HG03025 (cell line): ENCODE measurements at regions not wholly inside any gene's neighbourhood (a gene's known extent, or its start where the extent isn't known, plus 50 kb on each side); places are given as distances from the start of the nearest gene placed in this dataset.

ENCODE experiments used
- ATAC-seq: cut with Tn5 transposase; IDR thresholded peaks from one replicate; pipeline ENCODE4 v1.9.1; 2021; ENCODE audit warnings: mild to moderate bottlenecking, moderate library complexity; ENCODE audit not compliant: unreplicated experiment, low FRiP score

DNA sequence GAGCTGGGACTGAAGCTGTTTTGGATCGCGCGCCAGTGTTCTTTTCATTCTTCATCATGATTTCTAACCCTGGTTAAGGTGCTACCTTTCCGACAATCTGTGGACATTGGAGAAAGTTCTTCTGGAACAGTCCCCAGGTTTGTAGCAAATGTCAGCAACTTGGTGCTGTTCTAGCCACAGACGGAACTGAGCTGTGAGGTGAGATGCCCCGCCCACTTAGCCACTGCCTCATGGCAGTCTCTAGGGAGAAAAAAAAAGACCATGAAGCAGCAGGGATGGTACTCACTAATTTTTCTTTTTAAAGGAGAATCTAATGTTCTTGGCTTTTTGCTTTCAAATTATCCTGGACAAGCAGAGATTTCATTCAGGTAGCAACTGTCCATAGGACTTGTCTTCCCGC lies 72.1 kb upstream of the STK32A start:
- ATAC-seq: no peak

DNA sequence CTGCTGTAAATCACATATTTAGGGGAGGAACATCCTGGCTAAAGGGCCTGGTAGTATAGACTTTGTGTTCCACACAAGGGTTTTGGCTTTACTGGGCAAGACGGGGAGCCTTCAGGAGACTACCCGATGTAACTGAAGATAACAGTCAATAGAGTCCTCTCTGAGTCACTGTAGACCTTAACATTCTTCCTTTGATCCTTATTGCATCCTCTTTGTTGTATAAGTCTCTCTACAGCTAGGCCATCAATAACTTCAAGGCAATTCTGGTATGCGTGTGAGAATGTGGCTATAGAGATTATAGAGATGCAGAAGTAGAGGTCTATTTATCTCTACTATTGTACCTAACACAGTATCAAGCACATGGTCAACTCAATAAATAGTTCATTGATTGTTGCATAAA lies 67.3 kb upstream of the STK32A start:
- ATAC-seq: no peak

GRCh38 chr5:147168578-147169327 lies 66.1 kb upstream of the STK32A start:
- ATAC-seq: no peak

DNA sequence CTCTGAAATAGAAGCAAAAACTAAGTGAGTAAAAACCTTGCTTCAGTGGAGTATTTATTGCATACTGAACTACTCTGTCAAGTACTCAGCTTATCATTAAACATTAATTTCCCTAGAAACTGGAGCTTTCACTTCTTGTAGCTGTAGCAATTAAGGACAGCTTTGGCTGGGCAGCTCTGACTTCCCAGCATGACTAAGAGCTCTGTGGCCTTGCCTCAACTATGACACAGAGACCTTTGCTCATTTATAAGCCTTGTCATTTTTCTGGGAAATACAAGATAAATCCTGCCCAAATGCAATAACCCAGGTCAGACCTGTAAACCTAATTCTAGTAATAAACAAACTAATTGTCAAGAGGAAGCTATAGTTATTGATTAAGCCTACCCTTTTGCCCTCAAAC lies 65.4 kb upstream of the STK32A start:
- ATAC-seq: no peak

DNA sequence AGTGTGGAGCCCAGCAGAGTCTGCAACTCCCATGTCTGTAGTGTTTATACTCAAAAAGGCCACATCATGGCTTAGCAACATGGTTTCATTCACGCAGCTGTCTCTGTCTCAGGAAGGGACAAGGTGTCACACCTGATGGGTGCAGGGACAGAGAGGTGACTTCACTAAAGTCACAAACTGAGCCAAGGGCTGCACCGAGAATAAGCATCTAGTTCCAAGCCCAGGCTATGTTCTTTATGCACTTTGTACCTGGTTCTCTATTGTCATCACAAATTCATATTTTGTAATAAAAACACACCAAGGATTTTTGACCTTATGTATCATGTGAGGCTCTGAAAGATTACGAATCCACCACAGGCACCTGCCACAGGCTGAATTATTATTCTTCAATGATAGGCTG lies 64.9 kb upstream of the STK32A start:
- ATAC-seq: no peak

- no peak for ATAC-seq
These were observed 64.2 kb upstream of the STK32A start for GRCh38 chr5:147170603-147171002.

- ATAC-seq: no peak
These were observed 60.1 kb upstream of the STK32A start for GRCh38 chr5:147174671-147175265.

DNA sequence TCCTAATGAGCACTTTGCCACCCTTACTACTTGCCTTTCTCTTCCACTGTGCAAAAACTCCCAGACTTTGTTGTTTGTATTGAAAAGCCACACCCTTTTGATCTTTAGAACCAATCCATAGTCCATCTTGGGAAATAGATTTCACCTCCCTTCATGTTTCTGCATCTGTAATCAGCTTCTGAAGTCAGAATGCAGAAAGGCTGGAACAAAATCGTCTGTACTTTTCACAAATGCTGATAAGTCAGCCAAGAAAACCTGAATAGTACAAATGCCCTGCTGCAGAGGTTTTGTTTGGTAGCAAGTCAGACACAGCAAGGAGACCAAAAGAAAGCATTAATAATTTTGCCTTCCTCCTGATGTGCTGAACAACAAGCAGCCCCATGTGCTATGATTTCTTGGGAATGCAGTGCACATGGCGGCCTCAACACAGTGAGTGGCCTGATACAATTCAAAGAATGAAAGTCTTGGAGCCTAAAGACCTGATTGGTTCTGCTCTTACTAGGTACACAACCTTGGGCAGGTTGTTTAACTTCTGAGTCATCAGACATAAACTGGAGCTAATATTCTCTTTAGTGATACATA lies 59.2 kb upstream of the STK32A start:
- no peak for ATAC-seq

- ATAC-seq: no peak
These were observed 58.4 kb upstream of the STK32A start for GRCh38 chr5:147176422-147176821.

DNA sequence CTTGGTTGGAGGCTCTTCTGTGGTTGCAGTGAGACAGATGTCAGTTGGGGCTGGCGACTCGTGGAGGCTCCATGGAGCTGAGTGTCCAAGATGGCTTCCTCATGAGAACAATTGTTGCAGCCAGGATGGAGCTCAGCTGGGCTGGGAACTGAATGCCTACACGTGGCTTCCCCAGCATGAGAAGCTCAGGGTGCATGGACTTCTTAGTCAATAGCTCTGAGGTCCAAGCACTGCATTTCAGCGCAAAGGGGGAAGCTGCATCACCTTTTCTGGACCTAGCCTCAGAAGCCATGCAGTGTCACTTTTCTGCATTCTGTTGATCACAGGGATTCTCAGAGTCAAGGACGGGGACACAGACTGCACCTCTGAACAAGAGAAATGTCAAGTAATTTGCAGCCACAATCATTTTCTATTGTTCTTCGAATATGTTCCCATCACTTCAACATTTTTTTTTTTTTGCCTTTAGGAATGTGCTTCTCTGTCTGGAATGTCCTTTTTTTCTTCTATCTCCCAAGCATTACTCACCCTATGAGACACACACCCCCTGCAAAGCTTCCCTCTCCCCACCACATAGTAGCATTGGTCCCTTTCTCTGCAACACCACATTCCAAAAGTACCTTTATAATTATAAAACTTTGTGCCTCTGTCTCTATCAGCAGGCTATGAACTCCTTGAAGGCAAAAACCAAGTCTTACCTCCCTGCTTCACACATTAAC lies 57.5 kb upstream of the STK32A start:
- no peak for ATAC-seq

GRCh38 chr5:147179562-147180147 lies 55.2 kb upstream of the STK32A start:
- ATAC-seq: no peak

DNA sequence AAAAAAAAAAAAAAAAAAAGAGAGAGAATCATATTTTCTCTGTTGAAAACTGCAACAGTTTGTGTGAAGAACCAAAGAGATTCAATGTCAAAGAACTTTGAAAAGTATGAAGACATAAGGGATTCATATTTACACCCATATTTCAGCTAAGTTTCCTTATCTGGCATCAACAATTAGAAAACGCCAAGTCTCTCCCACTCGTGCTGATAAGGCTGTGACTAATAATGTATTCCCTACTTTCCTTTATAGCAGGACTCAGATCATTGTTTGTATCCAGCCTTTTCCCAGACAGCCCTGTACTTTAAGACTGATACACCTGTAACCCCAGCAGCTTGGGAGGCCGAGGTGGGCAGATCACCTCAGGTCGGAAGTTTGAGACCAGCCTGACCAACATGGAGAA lies 54.1 kb upstream of the STK32A start:
- no peak for ATAC-seq
